Panc1 (cell line): ENCODE measurements at regions not wholly inside any gene's neighbourhood (a gene's known extent, or its start where the extent isn't known, plus 50 kb on each side); places are given as distances from the start of the nearest gene placed in this dataset.

Experiments
- ATAC-seq: fragments of 200-7000 bp; cut with Tn5 transposase; 2 replicates; pipeline ENCODE4 v1.9.1; 2020; ENCODE audit warnings: mild to moderate bottlenecking, moderate library complexity
- BruUV-seq: library from RNA; stranded (reverse); fragments of 400-500 nt; replicated peaks from 2 replicates; lab custom pipeline; 2021; lab: Mats Ljungman, UMichigan
- CTCF ChIA-PET: fragments of 300-600 bp; sonication (Branson Sonifier 250); formaldehyde crosslinking; loops from one replicate; lab custom pipeline; 2022; ENCODE audit warnings: antibody characterized with exemption; lab: Charles Lee
- POLR2A ChIA-PET: fragments of 300-600 bp; sonication (Branson Sonifier 250); formaldehyde crosslinking; loops from one replicate; lab custom pipeline; 2022; ENCODE audit warnings: antibody characterized with exemption; lab: Charles Lee
- DNase-seq: peaks from one replicate; pipeline ENCODE4 v3.0.0-alpha.2; 2010; ENCODE audit warnings: low read depth, low spot score
- H3K27ac ChIP-seq: 2 replicates; pipeline ENCODE4 v1.5.1; 2011; ENCODE audit warnings: mild to moderate bottlenecking, low read length, inconsistent platforms
- H3K27me3 ChIP-seq: fragments of 200-500 bp; sonication (Bioruptor generic); 2 replicates; pipeline ENCODE4 v1.6.0; 2014; ENCODE audit warnings: low read length, inconsistent platforms; ENCODE audit not compliant: control insufficient read depth, insufficient read depth
- H3K36me3 ChIP-seq: fragments of 200-500 bp; sonication (Bioruptor generic); 2 replicates; pipeline ENCODE4 v1.5.1; 2014; ENCODE audit warnings: inconsistent platforms, mild to moderate bottlenecking, low read length, moderate library complexity; ENCODE audit not compliant: control insufficient read depth, insufficient read depth
- H3K4me1 ChIP-seq: 2 replicates; pipeline ENCODE4 v1.5.1; 2011; ENCODE audit warnings: inconsistent platforms, mild to moderate bottlenecking, low read length, moderate library complexity; ENCODE audit not compliant: control insufficient read depth, insufficient read depth
- H3K4me3 ChIP-seq, 2 experiments: 2 replicates each; pipeline ENCODE4 v1.5.1; 2011 to 2012; ENCODE audit warnings: low read depth in 2 of 2, low read length in 2 of 2, mild to moderate bottlenecking in 2 of 2, inconsistent platforms in 1 of 2, moderate library complexity in 1 of 2
- H3K9me3 ChIP-seq: fragments of 200-500 bp; sonication (Bioruptor generic); 2 replicates; pipeline ENCODE4 v1.5.1; 2014; ENCODE audit warnings: low read depth, mild to moderate bottlenecking, inconsistent platforms, low read length, moderate library complexity; ENCODE audit not compliant: control insufficient read depth, insufficient read depth
- POLR2AphosphoS5 ChIP-seq: IDR thresholded peaks from 2 replicates; pipeline ENCODE4 v1.6.1; 2012; ENCODE audit warnings: mild to moderate bottlenecking, low read depth, low read length, moderate library complexity
- REST ChIP-seq, 2 experiments: IDR thresholded peaks; 2 replicates each; pipeline ENCODE4 v1.6.1; 2011 to 2012; ENCODE audit warnings: low read depth in 2 of 2, control low read depth in 1 of 2, low read length in 1 of 2, mild to moderate bottlenecking in 1 of 2, moderate library complexity in 1 of 2; ENCODE audit not compliant: insufficient read depth in 1 of 2
- SIN3A ChIP-seq: IDR thresholded peaks from 2 replicates; pipeline ENCODE4 v1.6.1; 2012; ENCODE audit warnings: low read depth, mild to moderate bottlenecking, low read length, moderate library complexity, borderline replicate concordance; ENCODE audit not compliant: insufficient read depth
- TCF7L2 ChIP-seq: IDR thresholded peaks from 2 replicates; pipeline ENCODE4 v1.6.1; 2011; ENCODE audit warnings: mild to moderate bottlenecking, low read depth, low read length, inconsistent platforms
- in situ Hi-C: cut with HindIII; loops from 2 replicates; pipeline ENCODE4 v1.10.0; 2016; ENCODE audit warnings: low sequenced_read_pairs, low pct_unique_long_range_greater_than_20kb
- intact Hi-C: fragments of 100-400 bp; cut with micrococcal nuclease; formaldehyde crosslinking; loops from one replicate; pipeline ENCODE4 v1.10.0; 2022; ENCODE audit not compliant: unreplicated experiment
- TF ChIP-seq, protein P1 (sequence below): fragments of 450-650 bp; IDR thresholded peaks from 2 replicates; pipeline ENCODE4 v1.5.1; 2017; ENCODE audit warnings: mild to moderate bottlenecking

DNA sequence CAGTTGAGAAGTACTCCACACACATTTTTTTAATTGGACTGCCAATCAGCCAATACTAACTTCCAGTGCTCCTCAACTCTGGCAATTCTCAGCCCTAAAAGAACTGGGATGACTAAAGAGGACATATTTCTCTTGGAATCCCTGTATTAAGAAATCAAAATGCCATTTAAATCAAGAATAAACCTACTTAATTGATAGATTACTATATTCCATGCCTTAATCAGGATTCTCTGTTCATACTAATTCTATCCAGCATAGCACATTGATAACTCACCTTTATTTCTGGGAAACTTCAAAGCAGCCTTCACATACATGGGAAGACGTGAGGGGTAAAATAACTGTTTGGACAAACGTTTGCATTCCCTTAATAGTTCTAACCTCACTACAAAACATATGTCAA, 93.0 kb upstream of the DKK2 start:
- no TSS peak for BruUV-seq
- Histone ChIP-seq H3K4me1 (no peaks in the 10 kb centered on the region), H3K36me3 (no peaks in the 10 kb centered on the region), H3K4me3 (no peak overlapping the region), H3K27me3 (no peaks in the 10 kb centered on the region), H3K27ac (no peak overlapping the region), H3K9me3 (no peaks in the 10 kb centered on the region)
- intact Hi-C loops = no loop called here
- ChIA-PET CTCF (no interaction called here), POLR2A (no interaction called here)
- ATAC-seq (no peak), DNase-seq (no peak)
- TF ChIP-seq TCF7L2 (no peak), REST (IDR thresholded peaks at IDR 0.05; ENCODE audit: insufficient read depth in 1 of 2, low read depth in 2 of 2, low read length in 1 of 2) (no peak), POLR2AphosphoS5 (no peak), SIN3A (no peak)
- TF ChIP-seq, protein P1, sequence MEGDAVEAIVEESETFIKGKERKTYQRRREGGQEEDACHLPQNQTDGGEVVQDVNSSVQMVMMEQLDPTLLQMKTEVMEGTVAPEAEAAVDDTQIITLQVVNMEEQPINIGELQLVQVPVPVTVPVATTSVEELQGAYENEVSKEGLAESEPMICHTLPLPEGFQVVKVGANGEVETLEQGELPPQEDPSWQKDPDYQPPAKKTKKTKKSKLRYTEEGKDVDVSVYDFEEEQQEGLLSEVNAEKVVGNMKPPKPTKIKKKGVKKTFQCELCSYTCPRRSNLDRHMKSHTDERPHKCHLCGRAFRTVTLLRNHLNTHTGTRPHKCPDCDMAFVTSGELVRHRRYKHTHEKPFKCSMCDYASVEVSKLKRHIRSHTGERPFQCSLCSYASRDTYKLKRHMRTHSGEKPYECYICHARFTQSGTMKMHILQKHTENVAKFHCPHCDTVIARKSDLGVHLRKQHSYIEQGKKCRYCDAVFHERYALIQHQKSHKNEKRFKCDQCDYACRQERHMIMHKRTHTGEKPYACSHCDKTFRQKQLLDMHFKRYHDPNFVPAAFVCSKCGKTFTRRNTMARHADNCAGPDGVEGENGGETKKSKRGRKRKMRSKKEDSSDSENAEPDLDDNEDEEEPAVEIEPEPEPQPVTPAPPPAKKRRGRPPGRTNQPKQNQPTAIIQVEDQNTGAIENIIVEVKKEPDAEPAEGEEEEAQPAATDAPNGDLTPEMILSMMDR = no peak
- in situ Hi-C loops = no loop called here

- no peak for DNase-seq
- Histone ChIP-seq H3K4me3 (no peak overlapping the region), H3K36me3 (no peaks in the 10 kb centered on the region), H3K9me3 (no peaks in the 10 kb centered on the region), H3K27me3 (no peaks in the 10 kb centered on the region), H3K27ac (no peak overlapping the region), H3K4me1 (no peaks in the 10 kb centered on the region)
- TF ChIP-seq POLR2AphosphoS5 (no peak), REST (IDR thresholded peaks at IDR 0.05; ENCODE audit: insufficient read depth in 1 of 2, low read depth in 2 of 2, low read length in 1 of 2) (no peak), SIN3A (no peak)
- TF ChIP-seq, protein P1 = no peak
- ChIA-PET CTCF (no interaction called here), POLR2A (no interaction called here)
- intact Hi-C loops = no loop called here
- no TSS peak for BruUV-seq
- ATAC-seq = no peak
- in situ Hi-C loops = no loop called here
Measured at GRCh38 chr4:107128116-107128515, 92.0 kb upstream of the DKK2 start.
